H1 (cell line): ENCODE measurements at regions not wholly inside any gene's neighbourhood (a gene's known extent, or its start where the extent isn't known, plus 50 kb on each side); places are given as distances from the start of the nearest gene placed in this dataset.
A peak's percentile ranks its signal among the peaks of the same experiment; 100 is the strongest.

Experiments used
- CTCF ChIA-PET: fragments of 300-600 bp; sonication (Branson Sonifier 250); formaldehyde crosslinking; loops from one replicate; lab custom pipeline; 2021; ENCODE audit not compliant: partially characterized antibody; lab: Charles Lee
- POLR2A ChIA-PET: fragments of 300-600 bp; sonication (Branson Sonifier 250); formaldehyde crosslinking; loops from one replicate; lab custom pipeline; 2021; ENCODE audit warnings: inconsistent platforms; ENCODE audit not compliant: partially characterized antibody; lab: Charles Lee
- DNase-seq, 2 experiments: peaks; one replicate each; pipeline versions ENCODE4 v3.0.0 to v3.0.0-alpha.2; 2010 to 2022; ENCODE audit warnings: low spot score in 2 of 2, low read depth in 1 of 2, mixed read lengths in 1 of 2
- FAIRE-seq: peaks from 2 replicates; lab custom pipeline; 2011; peaks lifted over from hg19 to GRCh38; lab: Jason Lieb, UNC
- H2AFZ ChIP-seq: 2 replicates; pipeline ENCODE4 v1.8.1; 2012; ENCODE audit warnings: low read length, inconsistent platforms
- H2AK5ac ChIP-seq: 2 replicates; pipeline ENCODE4 v1.6.1; 2013; ENCODE audit warnings: low read depth, low read length
- H2BK120ac ChIP-seq: replicated peaks from 2 replicates; pipeline ENCODE3; 2013; ENCODE audit warnings: low read depth, low read length, inconsistent platforms
- H2BK12ac ChIP-seq: 2 replicates; pipeline ENCODE4 v1.6.1; 2013; ENCODE audit warnings: low read depth, low read length
- H2BK15ac ChIP-seq: 2 replicates; pipeline ENCODE4 v1.6.1; 2013; ENCODE audit warnings: low read length
- H2BK20ac ChIP-seq: 2 replicates; pipeline ENCODE4 v1.6.1; 2013; ENCODE audit warnings: low read length
- H2BK5ac ChIP-seq: 2 replicates; pipeline ENCODE4 v1.6.1; 2013; ENCODE audit warnings: low read depth, low read length
- H3K14ac ChIP-seq: 2 replicates; pipeline ENCODE4 v1.6.1; 2013; ENCODE audit warnings: inconsistent platforms; ENCODE audit not compliant: insufficient read length
- H3K18ac ChIP-seq: 2 replicates; pipeline ENCODE4 v1.6.1; 2013; ENCODE audit warnings: low read length; ENCODE audit errors: extremely low read depth
- H3K23ac ChIP-seq: 2 replicates; pipeline ENCODE4 v1.6.1; 2013; ENCODE audit warnings: inconsistent platforms; ENCODE audit not compliant: insufficient read length
- H3K23me2 ChIP-seq: 2 replicates; pipeline ENCODE4 v1.6.1; 2013; ENCODE audit warnings: low read depth, low read length
- H3K27ac ChIP-seq: 2 replicates; pipeline ENCODE4 v1.6.1; 2011; ENCODE audit warnings: low read depth, low read length, inconsistent platforms
- H3K27me3 ChIP-seq, 4 experiments: replicated peaks in 1 of 4; 1 replicate in 1 of 4; 2 replicates in 3 of 4; pipeline versions ENCODE4 v1.6.1 to v1.8.1; 2011 to 2013; ENCODE audit warnings: low read length in 3 of 4, mild to moderate bottlenecking in 3 of 4, inconsistent platforms in 2 of 4, mixed read lengths in 2 of 4, moderate library complexity in 1 of 4; ENCODE audit not compliant: control insufficient read depth in 3 of 4, insufficient read depth in 3 of 4; ENCODE audit errors: extremely low read depth in 1 of 4
- H3K36me3 ChIP-seq, 4 experiments: 2 replicates each; pipeline versions ENCODE4 v1.6.1 to v1.8.1; 2011 to 2013; ENCODE audit warnings: mild to moderate bottlenecking in 4 of 4, low read length in 3 of 4, moderate library complexity in 2 of 4, control low read depth in 1 of 4, inconsistent platforms in 1 of 4; ENCODE audit not compliant: insufficient read depth in 4 of 4, control insufficient read depth in 2 of 4
- H3K4ac ChIP-seq: replicated peaks from 2 replicates; pipeline ENCODE3; 2013; ENCODE audit warnings: low read length, low read depth, mixed read lengths, inconsistent platforms; ENCODE audit not compliant: insufficient read length
- H3K4me1 ChIP-seq, 4 experiments: replicated peaks in 1 of 4; 1 replicate in 1 of 4; 2 replicates in 3 of 4; pipeline versions ENCODE4 v1.6.1 to v1.8.1; 2011 to 2013; ENCODE audit warnings: low read length in 3 of 4, inconsistent platforms in 2 of 4, mixed read lengths in 1 of 4; ENCODE audit not compliant: insufficient read depth in 4 of 4, control insufficient read depth in 3 of 4
- H3K4me2 ChIP-seq, 2 experiments: 2 replicates each; pipeline versions ENCODE4 v1.6.1 to v1.8.1; 2011 to 2013; ENCODE audit warnings: low read depth in 2 of 2, low read length in 2 of 2, control low read depth in 1 of 2, inconsistent platforms in 1 of 2, mild to moderate bottlenecking in 1 of 2; ENCODE audit not compliant: insufficient read depth in 1 of 2
- H3K4me3 ChIP-seq, 4 experiments: fragments of 200-600, 300-600 bp in 1 of 4; sonication (generic), shearing (Covaris generic), sonication (Bioruptor Twin) in 1 of 4; 2 replicates each; pipeline versions ENCODE4 v1.5.1 to v1.8.1; 2011 to 2016; ENCODE audit warnings: low read length in 4 of 4, low read depth in 3 of 4, control low read depth in 2 of 4, inconsistent platforms in 2 of 4, mild to moderate bottlenecking in 2 of 4, mixed read lengths in 1 of 4, moderate library complexity in 1 of 4; ENCODE audit not compliant: insufficient read depth in 2 of 4; ENCODE audit errors: extremely low read depth in 1 of 4
- H3K56ac ChIP-seq: replicated peaks from 2 replicates; pipeline ENCODE3; 2013; ENCODE audit warnings: low read depth, mild to moderate bottlenecking, mixed read lengths, low read length, inconsistent platforms; ENCODE audit not compliant: insufficient read length
- H3K79me1 ChIP-seq: 2 replicates; pipeline ENCODE4 v1.6.1; 2013; ENCODE audit warnings: low read depth, low read length, control low read depth
- H3K79me2 ChIP-seq, 2 experiments: 2 replicates each; pipeline versions ENCODE4 v1.6.1 to v1.8.1; 2012 to 2013; ENCODE audit warnings: low read length in 2 of 2, mild to moderate bottlenecking in 2 of 2, inconsistent platforms in 1 of 2; ENCODE audit not compliant: insufficient read depth in 2 of 2, control insufficient read depth in 1 of 2
- H3K9ac ChIP-seq, 4 experiments: replicated peaks in 1 of 4; 1 replicate in 1 of 4; 2 replicates in 3 of 4; pipeline versions ENCODE4 v1.6.1 to v1.8.1; 2011 to 2013; ENCODE audit warnings: low read depth in 3 of 4, low read length in 3 of 4, control low read depth in 2 of 4, mild to moderate bottlenecking in 2 of 4, moderate library complexity in 2 of 4, inconsistent platforms in 1 of 4; ENCODE audit errors: extremely low read depth in 1 of 4
- H3K9me3 ChIP-seq, 2 experiments: 2 replicates each; pipeline versions ENCODE4 v1.6.1 to v1.8.1; 2012 to 2013; ENCODE audit warnings: mild to moderate bottlenecking in 2 of 2, moderate library complexity in 2 of 2, control low read depth in 1 of 2, inconsistent platforms in 1 of 2, low read depth in 1 of 2, low read length in 1 of 2, mixed read lengths in 1 of 2; ENCODE audit not compliant: insufficient read depth in 2 of 2
- H4K20me1 ChIP-seq, 2 experiments: replicated peaks in 1 of 2; 2 replicates each; pipeline versions ENCODE3 to v1.8.1; 2011 to 2013; ENCODE audit warnings: inconsistent platforms in 2 of 2, low read length in 2 of 2, mild to moderate bottlenecking in 1 of 2; ENCODE audit not compliant: insufficient read depth in 2 of 2, control insufficient read depth in 1 of 2
- H4K5ac ChIP-seq: 2 replicates; pipeline ENCODE4 v1.6.1; 2013; ENCODE audit warnings: low read length, low read depth, mixed read lengths, inconsistent platforms; ENCODE audit not compliant: insufficient read length
- H4K8ac ChIP-seq: 2 replicates; pipeline ENCODE4 v1.8.0; 2013; ENCODE audit warnings: mild to moderate bottlenecking, moderate library complexity, low read length, inconsistent platforms; ENCODE audit not compliant: insufficient read depth; ENCODE audit errors: extremely low read depth
- H4K91ac ChIP-seq: replicated peaks from 2 replicates; pipeline ENCODE3; 2013; ENCODE audit warnings: low read length, mixed read lengths, inconsistent platforms; ENCODE audit not compliant: insufficient read length
- GTF2F1 ChIP-seq: IDR thresholded peaks from 2 replicates; pipeline ENCODE4 v1.6.1; 2012; ENCODE audit warnings: low read depth, low read length, improper control_type of control experiment, borderline replicate concordance
- NRF1 ChIP-seq: IDR thresholded peaks from 2 replicates; pipeline ENCODE4 v1.6.1; 2011; ENCODE audit warnings: mild to moderate bottlenecking, low read depth, low read length, improper control_type of control experiment
- RAD21 ChIP-seq, 2 experiments: IDR thresholded peaks in 1 of 2; conservative IDR thresholded peaks in 1 of 2; 2 replicates each; pipeline ENCODE4 v1.6.1; 2011; ENCODE audit warnings: low read depth in 2 of 2, low read length in 2 of 2, improper control_type of control experiment in 1 of 2, inconsistent platforms in 1 of 2, mild to moderate bottlenecking in 1 of 2, moderate library complexity in 1 of 2
- TAF1 ChIP-seq: IDR thresholded peaks from 2 replicates; pipeline ENCODE4 v1.6.1; 2011; ENCODE audit warnings: mild to moderate bottlenecking, low read depth, low read length
- TEAD4 ChIP-seq: IDR thresholded peaks from 2 replicates; pipeline ENCODE4 v1.6.1; 2012; ENCODE audit warnings: low read depth, low read length, inconsistent platforms, mixed read lengths
- WGBS, 2 experiments: shearing (Covaris generic) in 1 of 2; methylation state at CpG; one replicate each; pipeline versions ENCODE4 v1.1.6 to v1.1.7; 2013 to 2015; ENCODE audit warnings: low lambda C conversion rate in 2 of 2, mixed read lengths in 2 of 2, inconsistent platforms in 1 of 2, low coverage in 1 of 2, missing lambda C conversion rate in 1 of 2; ENCODE audit not compliant: insufficient replicate concordance in 2 of 2, insufficient coverage in 1 of 2, insufficient read length in 1 of 2; ENCODE audit errors: extremely low coverage in 1 of 2, missing lambda C conversion rate in 1 of 2; 5-methylcytosine and 5-hydroxymethylcytosine counted together
- TF ChIP-seq, protein P1 (sequence below): IDR thresholded peaks from 2 replicates; pipeline ENCODE4 v1.6.1; 2012; ENCODE audit warnings: inconsistent platforms
- TF ChIP-seq, protein P2 (sequence below), 3 experiments: IDR thresholded peaks; 1 replicate in 2 of 3; 2 replicates in 1 of 3; pipeline versions ENCODE4 v1.5.1 to v1.6.1; 2011; ENCODE audit warnings: low read length in 3 of 3, mild to moderate bottlenecking in 3 of 3, inconsistent platforms in 2 of 3, low read depth in 1 of 3, moderate library complexity in 1 of 3; ENCODE audit not compliant: insufficient read depth in 1 of 3; ENCODE audit errors: control extremely low read depth in 1 of 3

DNA sequence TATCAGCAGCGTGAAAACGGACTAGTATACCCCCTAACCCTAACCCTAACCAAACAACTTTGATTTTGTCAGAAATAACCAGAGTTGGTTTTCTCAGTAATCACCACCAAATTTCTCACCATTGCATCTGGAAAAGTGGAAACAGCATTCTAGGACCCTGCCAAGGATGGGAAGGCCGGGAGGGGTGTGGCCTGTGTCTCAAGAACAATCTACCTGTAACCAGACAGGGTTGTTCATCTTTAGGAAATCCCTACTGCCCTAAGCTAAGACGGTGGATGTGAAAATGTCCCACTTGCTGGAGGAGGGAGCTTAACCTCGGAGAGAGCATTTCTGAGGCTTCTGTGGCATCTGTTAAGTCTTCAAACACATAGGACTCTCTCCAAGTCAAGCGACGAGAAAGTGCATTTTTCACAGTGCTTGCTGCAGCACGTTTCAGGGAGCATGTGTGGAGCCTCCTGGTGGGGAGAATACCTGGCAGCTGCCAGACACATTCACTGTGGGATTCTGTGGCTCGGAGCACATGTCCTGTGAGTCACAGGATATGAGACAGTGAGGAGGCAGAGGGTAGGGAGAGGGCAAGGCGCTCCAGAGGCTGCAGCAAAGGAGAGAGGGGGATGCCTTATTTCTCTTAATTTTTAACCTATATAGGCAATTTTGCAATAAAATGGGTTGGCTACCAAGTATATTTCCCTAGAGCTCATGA is 207.5 kb downstream of the SPP2 start:
- Histone ChIP-seq H3K56ac (no peak overlapping the region), H3K9ac (no peak overlapping the region), H4K91ac (no peak overlapping the region), H3K79me2 (no peaks in the 10 kb centered on the region), H2AFZ (peak overlapping the region; percentile 92), H2BK15ac (no peak overlapping the region), H4K5ac (no peak overlapping the region), H3K14ac (no peak overlapping the region), H2AK5ac (no peak overlapping the region), H3K4ac (no peak overlapping the region), H2BK120ac (no peak overlapping the region), H3K18ac (no peak overlapping the region), H3K4me2 (no peak overlapping the region), H3K36me3 (no peaks in the 10 kb centered on the region), H3K27ac (no peak overlapping the region), H4K20me1 (no peaks in the 10 kb centered on the region), H2BK12ac (no peak overlapping the region), H3K4me1 (peaks cover 0 to 5% (median 0%) of the 10 kb centered on the region in 4 experiments; a peak in 2 of 7 replicates), H3K9me3 (no peaks in the 10 kb centered on the region), H2BK5ac (no peak overlapping the region), H3K23ac (no peak overlapping the region), H3K27me3 (no peaks in the 10 kb centered on the region), H3K4me3 (no peak overlapping the region), H3K23me2 (no peaks in the 10 kb centered on the region), H2BK20ac (no peak overlapping the region), H3K79me1 (no peaks in the 10 kb centered on the region), H4K8ac (no peak overlapping the region)
- DNase-seq (peak; percentile 53 to 54), FAIRE-seq (no peak)
- CTCF ChIA-PET = interaction anchor here (0.6 to 2.3 kb wide), 10 partner anchors 9 to 127 kb away, joined by 3 to 8 read pairs (median 3); no protein-coding TSS in a partner anchor
- 73% methylated on average over 10 of the region's 10 CpGs; no CpG with 5 or more reads in 1 of the 2 experiments for WGBS, 2 experiments
- TF ChIP-seq NRF1 (no peak), RAD21 (IDR thresholded peaks at IDR 0.05 in 1 of 2, conservative IDR thresholded peaks at IDR 0.05 in 1 of 2; ENCODE audit: low read depth in 2 of 2, low read length in 2 of 2) (peak; percentile 46 to 67; a peak in 3 of 4 replicates), TEAD4 (0 out of 2 replicates have a peak, but pooled peaks have one; percentile 15), GTF2F1 (no peak), TAF1 (no peak)
- TF ChIP-seq, protein P1, sequence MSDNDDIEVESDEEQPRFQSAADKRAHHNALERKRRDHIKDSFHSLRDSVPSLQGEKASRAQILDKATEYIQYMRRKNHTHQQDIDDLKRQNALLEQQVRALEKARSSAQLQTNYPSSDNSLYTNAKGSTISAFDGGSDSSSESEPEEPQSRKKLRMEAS = peak; percentile 76
- TF ChIP-seq, protein P2, sequence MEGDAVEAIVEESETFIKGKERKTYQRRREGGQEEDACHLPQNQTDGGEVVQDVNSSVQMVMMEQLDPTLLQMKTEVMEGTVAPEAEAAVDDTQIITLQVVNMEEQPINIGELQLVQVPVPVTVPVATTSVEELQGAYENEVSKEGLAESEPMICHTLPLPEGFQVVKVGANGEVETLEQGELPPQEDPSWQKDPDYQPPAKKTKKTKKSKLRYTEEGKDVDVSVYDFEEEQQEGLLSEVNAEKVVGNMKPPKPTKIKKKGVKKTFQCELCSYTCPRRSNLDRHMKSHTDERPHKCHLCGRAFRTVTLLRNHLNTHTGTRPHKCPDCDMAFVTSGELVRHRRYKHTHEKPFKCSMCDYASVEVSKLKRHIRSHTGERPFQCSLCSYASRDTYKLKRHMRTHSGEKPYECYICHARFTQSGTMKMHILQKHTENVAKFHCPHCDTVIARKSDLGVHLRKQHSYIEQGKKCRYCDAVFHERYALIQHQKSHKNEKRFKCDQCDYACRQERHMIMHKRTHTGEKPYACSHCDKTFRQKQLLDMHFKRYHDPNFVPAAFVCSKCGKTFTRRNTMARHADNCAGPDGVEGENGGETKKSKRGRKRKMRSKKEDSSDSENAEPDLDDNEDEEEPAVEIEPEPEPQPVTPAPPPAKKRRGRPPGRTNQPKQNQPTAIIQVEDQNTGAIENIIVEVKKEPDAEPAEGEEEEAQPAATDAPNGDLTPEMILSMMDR (IDR thresholded peaks at IDR 0.05; ENCODE audit: control extremely low read depth in 1 of 3, insufficient read depth in 1 of 3, low read depth in 1 of 3, low read length in 3 of 3) = peak; percentile 51 to 67 (median 56)
- POLR2A ChIA-PET = interaction anchor here (0.8 kb wide), 1 partner anchor 10 kb away, joined by 3 read pairs; no protein-coding TSS in a partner anchor
